HEK293 (cell line): ENCODE measurements at regions not wholly inside any gene's neighbourhood (a gene's known extent, or its start where the extent isn't known, plus 50 kb on each side); places are given as distances from the start of the nearest gene placed in this dataset.

Source experiments
- CTCF ChIP-seq: fragments of 450-650 bp; formaldehyde crosslinking; IDR thresholded peaks from 2 replicates; pipeline ENCODE4 v1.5.1; 2016; ENCODE audit warnings: missing biosample characterization, missing genetic modification characterization
- ELK4 ChIP-seq: IDR thresholded peaks from 2 replicates; pipeline ENCODE4 v1.6.1; 2011; ENCODE audit warnings: mild to moderate bottlenecking, low read depth, low read length, borderline replicate concordance
- KLF7 ChIP-seq: fragments of 450-650 bp; formaldehyde crosslinking; IDR thresholded peaks from 2 replicates; pipeline ENCODE4 v1.5.1; 2016; ENCODE audit warnings: missing biosample characterization, missing genetic modification characterization, borderline replicate concordance
- SP3 ChIP-seq: fragments of 450-650 bp; formaldehyde crosslinking; IDR thresholded peaks from 2 replicates; pipeline ENCODE4 v1.5.1; 2016; ENCODE audit warnings: missing biosample characterization, missing genetic modification characterization
- YY1 ChIP-seq: fragments of 450-650 bp; formaldehyde crosslinking; IDR thresholded peaks from 2 replicates; pipeline ENCODE4 v1.5.1; 2018; ENCODE audit warnings: missing biosample characterization, missing genetic modification characterization
- ZNF121 ChIP-seq: fragments of 450-650 bp; formaldehyde crosslinking; IDR thresholded peaks from 2 replicates; pipeline ENCODE4 v1.5.1; 2016; ENCODE audit warnings: missing biosample characterization, missing genetic modification characterization
- ZNF175 ChIP-seq: fragments of 450-650 bp; formaldehyde crosslinking; IDR thresholded peaks from 2 replicates; pipeline ENCODE4 v1.5.1; 2016; ENCODE audit warnings: missing biosample characterization, missing genetic modification characterization
- ZNF19 ChIP-seq: fragments of 450-650 bp; formaldehyde crosslinking; IDR thresholded peaks from 2 replicates; pipeline ENCODE4; 2016; ENCODE audit warnings: missing biosample characterization, missing genetic modification characterization, low read depth
- ZNF214 ChIP-seq: fragments of 450-650 bp; formaldehyde crosslinking; IDR thresholded peaks from 2 replicates; pipeline ENCODE4 v1.5.1; 2017; ENCODE audit warnings: missing biosample characterization, mild to moderate bottlenecking, missing genetic modification characterization, borderline replicate concordance
- ZNF639 ChIP-seq: fragments of 450-650 bp; formaldehyde crosslinking; IDR thresholded peaks from 2 replicates; pipeline ENCODE4 v1.5.1; 2016; ENCODE audit warnings: missing biosample characterization, missing genetic modification characterization
- TF ChIP-seq, protein P1 (sequence below): fragments of 450-650 bp; formaldehyde crosslinking; IDR thresholded peaks from 2 replicates; pipeline ENCODE4 v1.5.1; 2017; ENCODE audit warnings: missing biosample characterization, missing genetic modification characterization
- TF ChIP-seq, protein P2 (sequence below): fragments of 450-650 bp; formaldehyde crosslinking; IDR thresholded peaks from 2 replicates; pipeline ENCODE4 v1.5.1; 2016; ENCODE audit warnings: missing biosample characterization, missing genetic modification characterization

DNA sequence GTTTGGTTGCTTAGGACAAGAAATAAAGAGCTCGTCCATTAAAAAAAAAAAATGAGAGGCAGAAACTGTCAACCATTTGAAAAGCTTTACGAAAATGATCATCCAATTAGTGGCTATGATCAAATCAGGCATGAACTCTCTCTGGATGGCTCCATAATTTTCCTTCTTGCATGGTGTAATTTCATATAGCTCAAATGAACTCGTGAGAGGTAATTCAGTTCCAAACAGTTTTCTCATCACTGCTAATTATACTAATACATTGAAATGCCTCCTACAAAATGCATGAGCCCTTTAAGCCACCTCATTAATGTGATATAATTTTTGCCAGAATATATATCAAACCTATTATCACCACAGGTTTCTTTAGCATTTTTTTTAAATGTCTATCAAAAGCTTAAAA is 239.5 kb upstream of the MEIS2 start:
- TF ChIP-seq, protein P1, sequence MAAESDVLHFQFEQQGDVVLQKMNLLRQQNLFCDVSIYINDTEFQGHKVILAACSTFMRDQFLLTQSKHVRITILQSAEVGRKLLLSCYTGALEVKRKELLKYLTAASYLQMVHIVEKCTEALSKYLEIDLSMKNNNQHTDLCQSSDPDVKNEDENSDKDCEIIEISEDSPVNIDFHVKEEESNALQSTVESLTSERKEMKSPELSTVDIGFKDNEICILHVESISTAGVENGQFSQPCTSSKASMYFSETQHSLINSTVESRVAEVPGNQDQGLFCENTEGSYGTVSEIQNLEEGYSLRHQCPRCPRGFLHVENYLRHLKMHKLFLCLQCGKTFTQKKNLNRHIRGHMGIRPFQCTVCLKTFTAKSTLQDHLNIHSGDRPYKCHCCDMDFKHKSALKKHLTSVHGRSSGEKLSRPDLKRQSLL (tag by site-specific recombination): no peak
- TF ChIP-seq ZNF19: no peak
- no peak for TF ChIP-seq SP3 (tag by site-specific recombination)
- no peak for TF ChIP-seq YY1 (tag by site-specific recombination)
- TF ChIP-seq CTCF (tag by site-specific recombination): no peak
- no peak for TF ChIP-seq KLF7 (tag by site-specific recombination)
- no peak for TF ChIP-seq ZNF121 (tag by site-specific recombination)
- TF ChIP-seq ZNF214 (tag by site-specific recombination): no peak
- TF ChIP-seq ZNF175 (tag by site-specific recombination): no peak
- no peak for TF ChIP-seq ELK4
- TF ChIP-seq, protein P2, sequence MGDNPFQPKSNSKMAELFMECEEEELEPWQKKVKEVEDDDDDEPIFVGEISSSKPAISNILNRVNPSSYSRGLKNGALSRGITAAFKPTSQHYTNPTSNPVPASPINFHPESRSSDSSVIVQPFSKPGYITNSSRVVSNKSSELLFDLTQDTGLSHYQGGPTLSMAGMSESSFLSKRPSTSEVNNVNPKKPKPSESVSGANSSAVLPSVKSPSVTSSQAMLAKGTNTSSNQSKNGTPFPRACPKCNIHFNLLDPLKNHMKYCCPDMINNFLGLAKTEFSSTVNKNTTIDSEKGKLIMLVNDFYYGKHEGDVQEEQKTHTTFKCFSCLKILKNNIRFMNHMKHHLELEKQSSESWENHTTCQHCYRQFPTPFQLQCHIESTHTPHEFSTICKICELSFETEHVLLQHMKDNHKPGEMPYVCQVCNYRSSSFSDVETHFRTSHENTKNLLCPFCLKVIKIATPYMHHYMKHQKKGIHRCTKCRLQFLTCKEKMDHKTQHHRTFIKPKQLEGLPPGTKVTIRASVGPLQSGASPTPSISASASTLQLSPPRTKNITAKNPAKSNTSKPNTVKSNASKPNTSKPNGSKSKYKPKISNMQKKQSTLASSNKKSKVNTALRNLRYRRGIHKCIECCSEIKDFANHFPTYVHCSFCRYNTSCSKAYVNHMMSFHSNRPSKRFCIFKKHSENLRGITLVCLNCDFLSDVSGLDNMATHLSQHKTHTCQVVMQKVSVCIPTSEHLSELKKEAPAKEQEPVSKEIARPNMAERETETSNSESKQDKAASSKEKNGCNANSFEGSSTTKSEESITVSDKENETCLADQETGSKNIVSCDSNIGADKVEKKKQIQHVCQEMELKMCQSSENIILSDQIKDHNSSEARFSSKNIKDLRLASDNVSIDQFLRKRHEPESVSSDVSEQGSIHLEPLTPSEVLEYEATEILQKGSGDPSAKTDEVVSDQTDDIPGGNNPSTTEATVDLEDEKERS: no peak
- TF ChIP-seq ZNF639 (tag by site-specific recombination): no peak
